ENCODE measurements at regions not wholly inside any gene's neighbourhood (a gene's known extent, or its start where the extent isn't known, plus 50 kb on each side); places are given as distances from the start of the nearest gene placed in this dataset.

- H3K9ac ChIP-seq (ENCODE audit: control insufficient read depth, extremely low read depth, insufficient read depth, low read length), result no peak overlapping the region
- no peaks in the 10 kb centered on the region for H3K36me3 ChIP-seq (ENCODE audit: control insufficient read depth in 2 of 2, extremely low read depth in 1 of 2, insufficient read depth in 2 of 2, low read length in 2 of 2)
- H3K4me3 ChIP-seq (ENCODE audit: control insufficient read depth in 2 of 3, extremely low read depth in 1 of 3, insufficient read depth in 2 of 3, low read depth in 1 of 3, low read length in 3 of 3), result no peak overlapping the region
- dilution Hi-C loops (cut with MboI; ENCODE audit: extremely low pct_ligation_motif_present, low sequenced_read_pairs), result no loop called here
- peaks cover 3% of the 10 kb centered on the region for H3K27me3 ChIP-seq (ENCODE audit: control insufficient read depth, extremely low read depth, insufficient read depth, low read length)
- no peaks in the 10 kb centered on the region for H3K9me3 ChIP-seq (ENCODE audit: control insufficient read depth, low read depth, low read length)
- H3K79me2 ChIP-seq (ENCODE audit: control insufficient read depth, insufficient read depth, low read length), result no peaks in the 10 kb centered on the region
- H4K20me1 ChIP-seq (ENCODE audit: control insufficient read depth, extremely low read depth, insufficient read depth, low read length), result no peaks in the 10 kb centered on the region
- FAIRE-seq (no peak), DNase-seq (ENCODE audit: low read depth, low spot score) (no peak)
- H3K4me1 ChIP-seq (ENCODE audit: control insufficient read depth, extremely low read depth, insufficient read depth, low read length), result no peaks in the 10 kb centered on the region
- no peak overlapping the region for H3K27ac ChIP-seq (ENCODE audit: control insufficient read depth, insufficient read depth, low read length)
- TF ChIP-seq EZH2 (IDR thresholded peaks at IDR 0.05; ENCODE audit: low read length) (no peak), CTCF (optimal IDR thresholded peaks at IDR 0.05 in 1 of 3, IDR thresholded peaks at IDR 0.05 in 1 of 3, conservative IDR thresholded peaks at IDR 0.05 in 1 of 3; ENCODE audit: extremely low read depth in 1 of 3, insufficient read depth in 2 of 3, low read length in 3 of 3) (no peak)
- no peak overlapping the region for H3K4me2 ChIP-seq (ENCODE audit: control insufficient read depth, extremely low read depth, insufficient read depth, low read depth, low read length)
- H3K9me1 ChIP-seq (ENCODE audit: control insufficient read depth, extremely low read depth, insufficient read depth, low read length), result no peaks in the 10 kb centered on the region
- H2AFZ ChIP-seq (ENCODE audit: control insufficient read depth, low read length), result no peak overlapping the region
Measured at GRCh38 chr3:111480091-111480490, 61.9 kb upstream of the CD96 start.

DNA sequence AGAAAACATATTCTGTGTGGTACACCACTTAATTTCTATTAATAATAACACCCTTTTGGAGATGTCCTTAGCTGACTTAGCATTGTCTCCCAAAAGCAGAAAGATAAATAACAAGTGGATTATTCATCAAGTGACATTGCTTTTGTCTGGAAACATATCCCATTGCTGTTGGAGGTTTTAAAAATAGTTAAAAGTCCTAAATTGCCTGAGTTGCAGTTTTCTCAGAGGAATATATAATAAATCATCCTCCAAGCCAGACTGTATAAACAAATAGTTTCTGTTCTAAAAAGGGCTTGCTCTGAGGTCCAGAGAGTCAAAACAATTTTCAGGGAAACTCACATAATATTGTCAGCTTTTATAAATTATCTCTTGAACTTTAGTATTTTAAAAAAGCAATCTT is 60.4 kb upstream of the CD96 start:
- Histone ChIP-seq H3K9me1 (ENCODE audit: control insufficient read depth, extremely low read depth, insufficient read depth, low read length) (no peaks in the 10 kb centered on the region), H3K4me3 (ENCODE audit: control insufficient read depth in 2 of 3, extremely low read depth in 1 of 3, insufficient read depth in 2 of 3, low read depth in 1 of 3, low read length in 3 of 3) (no peak overlapping the region), H4K20me1 (ENCODE audit: control insufficient read depth, extremely low read depth, insufficient read depth, low read length) (no peaks in the 10 kb centered on the region), H3K4me2 (ENCODE audit: control insufficient read depth, extremely low read depth, insufficient read depth, low read depth, low read length) (no peak overlapping the region), H3K27ac (ENCODE audit: control insufficient read depth, insufficient read depth, low read length) (no peak overlapping the region), H3K79me2 (ENCODE audit: control insufficient read depth, insufficient read depth, low read length) (no peaks in the 10 kb centered on the region), H2AFZ (ENCODE audit: control insufficient read depth, low read length) (no peak overlapping the region), H3K4me1 (ENCODE audit: control insufficient read depth, extremely low read depth, insufficient read depth, low read length) (no peaks in the 10 kb centered on the region), H3K9me3 (ENCODE audit: control insufficient read depth, low read depth, low read length) (no peaks in the 10 kb centered on the region), H3K27me3 (ENCODE audit: control insufficient read depth, extremely low read depth, insufficient read depth, low read length) (peaks cover 3% of the 10 kb centered on the region), H3K9ac (ENCODE audit: control insufficient read depth, extremely low read depth, insufficient read depth, low read length) (no peak overlapping the region), H3K36me3 (ENCODE audit: control insufficient read depth in 2 of 2, extremely low read depth in 1 of 2, insufficient read depth in 2 of 2, low read length in 2 of 2) (no peaks in the 10 kb centered on the region)
- TF ChIP-seq EZH2 (IDR thresholded peaks at IDR 0.05; ENCODE audit: low read length) (no peak), CTCF (optimal IDR thresholded peaks at IDR 0.05 in 1 of 3, IDR thresholded peaks at IDR 0.05 in 1 of 3, conservative IDR thresholded peaks at IDR 0.05 in 1 of 3; ENCODE audit: extremely low read depth in 1 of 3, insufficient read depth in 2 of 3, low read length in 3 of 3) (no peak)
- FAIRE-seq (no peak), DNase-seq (ENCODE audit: low read depth, low spot score) (no peak)
- dilution Hi-C loops (cut with MboI; ENCODE audit: extremely low pct_ligation_motif_present, low sequenced_read_pairs), result no loop called here
